M059J (cell line): ENCODE measurements at regions not wholly inside any gene's neighbourhood (a gene's known extent, or its start where the extent isn't known, plus 50 kb on each side); places are given as distances from the start of the nearest gene placed in this dataset.
A peak's percentile ranks its signal among the peaks of the same experiment; 100 is the strongest.
"Not testable (repeated sequence)": the region's sequence is repeated elsewhere in the genome, so short reads cannot be mapped to it uniquely, and the experiment has no call there.

ENCODE experiments used
- DNase-seq: peaks from one replicate; pipeline ENCODE4 v3.0.0-alpha.2; 2012; ENCODE audit warnings: low read depth

GRCh38 chr4:10278071-10278470 is 161.5 kb upstream of the WDR1 start:
- no peak for DNase-seq

DNA sequence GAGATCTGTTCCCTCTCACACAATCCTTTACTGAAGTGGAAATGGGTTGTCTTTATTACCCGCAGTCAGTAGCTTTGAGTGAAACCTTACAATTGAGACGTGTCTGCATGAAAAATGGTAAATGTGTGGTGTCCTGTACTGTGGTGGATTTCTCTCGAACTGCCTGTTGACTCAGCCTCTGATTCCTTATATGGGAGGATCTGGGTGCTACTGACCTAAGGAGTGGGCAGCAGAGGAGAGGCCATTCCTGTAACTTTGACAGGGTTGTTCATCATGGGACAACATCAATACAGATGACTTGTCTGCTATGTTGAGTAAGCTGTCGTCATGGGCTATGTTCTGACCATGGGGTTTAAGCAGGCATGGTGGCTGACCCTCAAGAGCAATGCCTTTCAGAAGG is 159.6 kb upstream of the WDR1 start:
- DNase-seq = peak; percentile 65

DNA sequence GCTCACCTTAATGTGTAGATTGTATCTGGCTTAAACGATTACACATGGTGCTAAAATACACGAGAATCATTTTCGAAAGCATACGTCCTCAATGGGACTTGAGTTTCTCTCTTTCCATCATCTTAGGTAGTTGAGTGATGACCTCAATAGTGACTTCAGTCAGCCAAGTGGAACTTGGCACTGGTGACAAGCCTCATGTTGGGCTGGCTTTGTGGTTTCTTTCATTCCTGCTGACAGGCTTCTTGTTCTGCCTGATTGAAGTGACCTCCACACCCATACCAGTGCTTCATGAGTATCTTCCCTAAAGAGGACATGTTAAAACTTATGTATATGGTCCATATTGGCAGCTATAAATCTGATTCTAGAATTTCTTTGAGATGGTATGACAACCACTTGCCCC is 159.1 kb upstream of the WDR1 start:
- DNase-seq = peak; percentile 79

DNA sequence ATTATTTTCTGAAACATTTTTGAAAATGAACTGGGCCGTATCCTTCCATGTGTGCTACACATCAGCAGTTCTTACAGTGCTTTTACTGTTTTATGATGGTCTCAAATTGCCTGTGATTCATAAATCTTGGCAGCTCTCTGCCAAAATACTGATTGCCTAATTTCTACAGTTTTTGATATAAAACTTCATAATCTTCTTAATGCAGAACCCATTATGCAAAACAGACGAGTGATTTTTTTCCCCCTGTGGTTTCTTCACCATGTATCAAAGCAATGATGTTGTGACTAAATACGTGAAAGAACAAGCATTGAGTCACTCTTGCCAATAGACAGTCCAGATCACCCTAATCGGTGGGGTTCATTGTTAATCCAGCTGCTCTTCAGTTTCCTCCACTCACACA is 156.4 kb upstream of the WDR1 start:
- DNase-seq = peak; percentile 54

DNA sequence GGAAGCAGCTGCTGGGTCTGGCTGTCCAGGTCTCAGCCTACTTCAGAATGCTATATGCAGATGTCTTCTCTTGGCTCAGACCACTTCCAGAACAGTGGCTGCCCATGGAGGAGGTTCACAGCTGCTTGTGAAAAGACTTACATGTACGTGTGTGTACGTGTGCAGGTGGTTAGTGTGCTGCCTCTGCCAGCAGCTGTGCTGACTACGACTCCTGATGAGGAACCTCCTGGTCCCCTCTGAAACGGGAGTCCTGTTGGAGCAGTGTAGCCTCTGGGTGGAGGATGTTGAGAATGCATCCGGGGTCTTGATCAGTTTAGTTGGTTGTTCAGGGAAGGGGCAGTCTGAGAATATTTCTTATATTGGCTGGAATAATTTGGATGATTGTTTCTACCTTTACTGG is 155.9 kb upstream of the WDR1 start:
- DNase-seq = no peak

DNA sequence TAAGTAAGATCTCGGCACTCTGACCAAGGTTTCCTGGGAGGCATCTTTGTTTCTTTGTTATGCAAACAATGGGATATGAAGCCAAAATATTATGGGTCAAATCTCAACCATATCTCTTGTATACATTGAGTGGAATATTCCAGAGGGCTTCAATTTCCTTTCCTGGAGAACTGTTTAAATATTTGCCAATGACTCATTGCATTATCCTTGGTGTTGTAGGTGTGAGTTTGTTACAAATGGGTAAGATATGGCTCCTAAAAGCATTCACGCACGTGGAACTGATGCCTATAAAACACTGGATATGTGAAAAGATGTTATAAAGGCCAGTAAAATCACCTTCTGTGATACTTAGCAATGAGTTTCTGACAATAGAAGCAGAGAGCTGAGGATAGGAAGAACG is 150.5 kb upstream of the WDR1 start:
- DNase-seq = no peak

GRCh38 chr4:10260777-10261176 is 144.2 kb upstream of the WDR1 start:
- DNase-seq = peak; percentile 29

DNA sequence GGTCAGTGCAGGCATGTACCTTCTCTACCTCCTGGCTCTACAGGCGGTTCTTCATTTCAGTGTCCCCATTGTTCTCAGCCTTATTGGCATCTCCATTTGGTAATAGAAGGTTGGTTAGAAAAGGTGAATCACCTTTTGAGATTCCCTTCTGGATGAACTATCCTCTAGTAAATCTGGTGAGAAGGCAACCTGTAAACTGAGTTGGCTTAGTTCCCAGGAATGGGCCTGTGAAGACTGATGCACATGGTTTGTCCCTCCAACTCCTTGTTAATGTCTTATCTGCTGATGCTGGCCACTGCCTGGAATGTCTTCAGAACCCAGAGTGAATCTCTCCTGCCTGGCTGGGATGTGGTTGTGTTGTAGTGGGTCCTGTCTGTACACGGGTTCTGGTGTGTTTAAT is 143.4 kb upstream of the WDR1 start:
- DNase-seq = peak; percentile 62

- no peak for DNase-seq
These were observed 139.6 kb upstream of the WDR1 start for GRCh38 chr4:10256203-10256602.

DNA sequence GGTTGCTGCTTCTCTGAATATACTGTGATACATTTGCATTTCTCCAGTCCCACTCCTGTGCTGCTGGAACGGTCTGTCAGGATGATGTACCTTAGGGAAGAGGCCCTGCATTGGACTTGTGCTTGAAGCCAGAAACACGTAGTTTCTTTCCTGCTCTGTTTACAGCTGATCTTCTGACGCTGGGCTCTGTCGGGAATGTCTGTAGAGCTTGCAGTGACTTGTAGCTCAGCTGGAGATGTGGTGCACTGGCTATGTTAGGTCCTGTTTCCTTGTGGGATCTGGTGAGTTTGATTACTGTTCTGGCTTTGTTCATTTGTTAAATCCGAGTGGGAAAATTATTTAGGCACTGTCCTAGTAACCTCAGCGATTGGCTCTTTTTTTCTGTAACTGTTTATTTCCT is 137.2 kb upstream of the WDR1 start:
- no peak for DNase-seq

- DNase-seq = no peak
These were observed 129.2 kb upstream of the WDR1 start for GRCh38 chr4:10245751-10246150.

- no peak for DNase-seq
These were observed 127.3 kb upstream of the WDR1 start for GRCh38 chr4:10243856-10244255.

GRCh38 chr4:10240691-10241090 is 124.1 kb upstream of the WDR1 start:
- DNase-seq = no peak

DNA sequence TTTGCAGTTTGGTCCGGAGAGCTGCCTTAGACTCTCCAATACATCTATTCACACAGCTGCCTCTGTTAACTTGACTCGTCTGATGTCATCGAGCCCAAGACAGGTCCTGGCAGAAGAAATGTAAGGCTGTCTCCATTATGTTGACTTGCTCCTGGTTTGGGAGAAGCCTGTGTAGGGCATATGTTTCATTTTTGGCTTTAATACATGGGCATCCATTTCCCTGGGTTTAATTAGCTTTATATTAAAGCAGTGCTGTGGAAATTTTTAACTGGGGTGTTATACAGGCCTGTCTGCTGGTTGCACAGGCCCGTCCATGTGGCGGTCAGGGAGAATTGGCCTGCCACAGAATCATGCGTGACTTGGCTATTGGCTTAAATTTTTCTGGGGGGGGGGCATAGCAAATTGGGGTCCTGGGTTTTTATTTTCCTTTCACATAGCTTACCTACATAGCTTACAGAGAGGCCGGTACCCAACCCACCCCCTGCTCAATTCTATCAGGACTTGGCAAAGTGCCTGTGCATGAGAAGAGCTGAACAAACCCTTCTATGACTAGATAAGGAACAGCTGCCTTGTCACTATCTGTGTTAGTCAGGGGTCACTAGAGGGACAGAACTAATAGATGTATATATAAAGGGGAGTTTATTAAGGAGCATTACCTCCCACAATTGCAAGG is 123.5 kb upstream of the WDR1 start:
- no peak for DNase-seq

DNA sequence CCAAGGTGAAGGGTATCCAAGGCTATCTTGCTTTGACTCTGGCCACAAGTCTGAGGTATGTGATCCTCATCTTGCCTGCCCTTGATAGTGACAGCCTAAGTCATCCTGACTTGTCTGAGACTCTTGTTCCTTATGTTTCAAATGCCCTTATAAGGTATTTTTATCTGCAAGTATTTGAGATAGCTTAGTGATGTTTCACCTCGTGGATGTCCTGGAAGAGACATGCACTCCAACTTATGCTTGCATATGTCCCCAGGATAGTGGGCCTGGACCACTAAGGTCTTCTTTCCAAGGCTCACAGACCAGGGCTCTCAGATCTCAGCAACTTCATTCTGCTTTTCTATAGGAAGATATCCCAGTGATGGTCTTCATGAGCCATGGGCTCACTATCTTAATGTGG is 120.5 kb upstream of the WDR1 start:
- no peak for DNase-seq

- DNase-seq = no peak
These were observed 115.5 kb upstream of the WDR1 start for GRCh38 chr4:10232114-10232513.

DNA sequence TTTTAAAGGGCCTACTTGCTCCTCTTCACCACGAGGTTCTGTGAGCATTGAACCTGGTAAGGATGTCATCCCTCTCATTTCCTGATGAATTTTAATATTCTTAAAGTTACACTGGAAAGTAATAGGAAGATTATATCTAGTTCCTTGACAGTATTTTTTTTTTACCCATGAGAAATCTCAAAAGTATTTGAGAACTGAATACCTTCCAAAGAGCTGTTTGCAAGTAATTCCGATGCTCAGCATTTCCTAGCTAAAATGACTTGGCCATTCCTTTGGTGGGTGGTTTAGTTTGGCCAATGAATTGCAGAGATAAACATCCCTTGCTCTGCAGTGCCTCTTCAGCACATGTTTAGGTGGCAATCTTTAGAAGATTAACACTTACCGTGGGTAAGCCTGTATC is 110.2 kb upstream of the WDR1 start:
- no peak for DNase-seq

DNA sequence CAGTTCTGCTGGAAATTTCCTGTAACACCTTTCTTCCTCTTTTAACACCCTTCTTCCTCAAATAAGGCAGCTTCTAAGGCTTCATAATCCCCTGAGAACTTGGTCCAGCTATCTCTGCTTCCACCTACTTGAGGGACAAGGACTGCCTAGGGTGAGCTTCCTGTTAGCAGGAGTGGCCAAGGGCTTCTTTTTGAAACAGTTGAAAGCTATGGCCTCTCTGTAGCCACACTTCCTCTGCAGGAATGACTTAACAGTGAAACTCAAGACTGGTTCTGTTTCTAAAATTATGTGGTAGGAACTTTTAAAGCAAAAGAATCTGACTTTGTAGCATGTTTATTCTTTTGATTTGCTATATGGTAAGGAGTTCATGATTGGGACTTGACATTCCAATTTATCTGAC is 108.5 kb upstream of the WDR1 start:
- no peak for DNase-seq

- no peak for DNase-seq
These were observed 107.2 kb upstream of the WDR1 start for GRCh38 chr4:10223782-10224181.

DNA sequence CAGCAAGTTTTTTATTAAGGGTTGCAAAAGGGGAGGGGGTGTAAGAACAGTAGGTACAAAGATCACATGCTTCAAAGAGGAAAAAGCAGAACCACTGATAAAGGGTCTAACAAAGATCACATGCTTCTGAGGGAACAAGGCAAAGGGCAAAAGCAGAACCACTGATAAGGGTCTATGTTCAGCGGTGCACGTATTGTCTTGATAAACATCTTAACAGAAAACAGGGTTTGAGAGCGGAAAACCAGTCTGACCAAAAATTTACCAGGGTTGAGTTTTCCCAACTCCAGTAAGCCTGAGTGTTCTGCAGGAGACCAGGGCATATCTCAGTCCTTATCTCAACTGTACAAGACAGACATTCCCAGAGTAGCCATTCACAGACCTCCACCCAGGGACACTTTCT is 96.9 kb upstream of the WDR1 start:
- DNase-seq = not testable (repeated sequence)

GRCh38 chr4:10212901-10213300 is 96.3 kb upstream of the WDR1 start:
- DNase-seq = no peak

- no peak for DNase-seq
These were observed 95.8 kb upstream of the WDR1 start for GRCh38 chr4:10212400-10212799.

GRCh38 chr4:10207116-10207515 is 90.5 kb upstream of the WDR1 start:
- no peak for DNase-seq

- peak; percentile 92 for DNase-seq
These were observed 88.6 kb upstream of the WDR1 start for GRCh38 chr4:10205223-10205622.
